VCaP (cell line): ENCODE measurements at regions not wholly inside any gene's neighbourhood (a gene's known extent, or its start where the extent isn't known, plus 50 kb on each side); places are given as distances from the start of the nearest gene placed in this dataset.

Source experiments
- H3K27ac ChIP-seq: fragments of 450-650 bp; 2 replicates; pipeline ENCODE4 v1.5.1; 2017
- CTCF ChIP-seq: fragments of 450-650 bp; conservative IDR thresholded peaks from 2 replicates; pipeline ENCODE4 v1.5.1; 2017; ENCODE audit warnings: mild to moderate bottlenecking, moderate library complexity

- no peak overlapping the region for H3K27ac ChIP-seq
- no peak for TF ChIP-seq CTCF
Observed at GRCh38 chr13:55745828-55746227, 1394.9 kb upstream of the PRR20A start.

GRCh38 chr13:55761986-55762385 lies 1378.7 kb upstream of the PRR20A start:
- TF ChIP-seq CTCF = no peak
- no peak overlapping the region for H3K27ac ChIP-seq

- TF ChIP-seq CTCF = no peak
- H3K27ac ChIP-seq = no peak overlapping the region
Observed at GRCh38 chr13:55777612-55778011, 1363.1 kb upstream of the PRR20A start.

GRCh38 chr13:55783841-55784240 lies 1356.9 kb upstream of the PRR20A start:
- no peak for TF ChIP-seq CTCF
- H3K27ac ChIP-seq = no peak overlapping the region

GRCh38 chr13:55788548-55788947 lies 1352.2 kb upstream of the PRR20A start:
- TF ChIP-seq CTCF = no peak
- no peak overlapping the region for H3K27ac ChIP-seq

- no peak overlapping the region for H3K27ac ChIP-seq
- TF ChIP-seq CTCF = no peak
Observed at GRCh38 chr13:55792544-55793193, 1348.0 kb upstream of the PRR20A start.

GRCh38 chr13:55815458-55816033 lies 1325.2 kb upstream of the PRR20A start:
- no peak overlapping the region for H3K27ac ChIP-seq
- no peak for TF ChIP-seq CTCF
